GM18498 (cell line): ENCODE measurements at regions not wholly inside any gene's neighbourhood (a gene's known extent, or its start where the extent isn't known, plus 50 kb on each side); places are given as distances from the start of the nearest gene placed in this dataset.
A peak's percentile ranks its signal among the peaks of the same experiment; 100 is the strongest.
"Not testable (repeated sequence)": the region's sequence is repeated elsewhere in the genome, so short reads cannot be mapped to it uniquely, and the experiment has no call there.

Experiments used
- ATAC-seq: cut with Tn5 transposase; IDR thresholded peaks from one replicate; pipeline ENCODE4 v1.9.1; 2021; ENCODE audit warnings: mild to moderate bottlenecking, moderate library complexity; ENCODE audit not compliant: unreplicated experiment

DNA sequence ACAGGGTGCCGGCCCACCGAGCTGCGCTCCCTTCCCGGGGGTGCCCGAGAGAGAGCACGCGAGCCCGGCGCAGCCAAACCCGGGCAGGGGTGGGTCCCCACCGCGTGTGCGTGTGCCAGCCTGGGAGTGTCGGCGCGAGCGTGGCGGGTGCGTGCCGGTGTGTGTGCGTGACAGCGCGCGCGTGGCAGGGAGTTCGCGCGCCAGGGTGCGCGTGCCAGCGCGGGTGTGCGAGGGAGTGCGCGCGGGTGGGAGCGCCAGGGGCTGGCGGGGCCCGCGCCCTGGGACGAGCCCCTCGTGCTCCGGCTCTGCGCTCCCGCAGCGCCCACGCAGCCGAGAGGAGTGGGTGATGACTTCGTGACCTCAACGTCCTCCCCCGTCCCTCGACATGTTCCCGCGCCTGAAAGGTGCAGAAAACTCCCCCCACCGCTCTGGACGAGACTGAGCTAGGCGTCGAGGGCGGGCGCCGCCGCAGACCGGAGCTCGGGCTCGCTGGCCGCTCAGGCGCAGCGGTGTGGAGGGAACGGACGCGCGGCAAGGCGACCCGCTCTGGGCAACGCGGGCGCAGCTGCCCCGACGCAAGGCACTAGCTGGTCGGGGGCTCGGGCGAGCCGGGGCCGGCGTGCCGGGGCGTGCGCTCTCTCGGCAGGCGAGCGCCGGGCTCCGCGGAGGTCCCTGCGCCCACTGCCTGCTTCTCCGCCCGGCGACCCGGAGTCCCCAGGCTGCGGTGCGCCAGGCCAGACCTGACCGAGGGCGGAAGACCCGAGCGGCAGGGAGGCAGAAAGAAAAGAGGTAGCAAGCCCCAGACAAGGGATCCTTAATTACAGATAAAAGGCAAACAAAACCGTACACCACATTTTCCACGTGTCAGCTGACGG lies 582.8 kb downstream of the ZEB2 start:
- peak; percentile 63 for ATAC-seq

GRCh38 chr2:143936538-143936847 lies 583.4 kb downstream of the ZEB2 start:
- no peak for ATAC-seq

GRCh38 chr2:143935482-143935752 lies 584.5 kb downstream of the ZEB2 start:
- ATAC-seq, result no peak

DNA sequence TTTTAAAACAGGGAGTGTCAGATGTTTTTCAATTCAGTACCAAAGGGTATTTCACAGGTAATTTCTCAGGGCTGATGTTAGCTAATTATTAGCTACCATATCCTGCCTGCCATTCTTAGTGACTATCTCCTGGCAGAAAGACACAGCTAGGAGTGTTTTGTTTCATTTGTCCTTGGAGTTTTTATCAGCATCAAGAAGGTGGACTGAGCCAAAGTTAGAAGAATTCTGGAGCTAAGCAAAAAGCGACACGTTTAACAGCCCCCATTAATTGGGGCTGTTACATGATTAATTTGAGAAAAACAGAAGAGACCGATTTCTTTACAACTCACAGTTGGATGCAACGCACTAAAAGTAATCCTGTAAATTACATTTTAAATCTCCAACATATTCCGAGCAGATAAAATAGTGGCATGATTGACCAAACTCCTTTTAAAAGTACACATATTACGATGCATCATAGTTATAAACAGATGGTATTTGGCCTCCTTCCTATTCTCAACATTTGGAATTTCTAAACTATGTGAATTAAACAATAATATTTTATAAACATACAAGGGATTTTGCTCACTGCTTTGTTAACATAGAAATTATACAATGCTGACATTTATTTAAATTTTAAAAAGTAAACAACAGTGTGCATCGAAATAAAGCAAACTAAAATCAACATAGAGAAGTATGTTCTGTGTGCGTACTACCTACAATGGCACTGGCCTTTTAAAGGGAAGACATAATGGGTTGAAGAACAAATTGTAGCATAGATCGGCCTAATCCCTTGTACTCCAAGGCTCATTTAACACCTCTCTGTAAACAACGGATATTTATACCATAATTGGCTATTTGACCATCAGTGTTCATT lies 585.1 kb downstream of the ZEB2 start:
- ATAC-seq, result no peak

DNA sequence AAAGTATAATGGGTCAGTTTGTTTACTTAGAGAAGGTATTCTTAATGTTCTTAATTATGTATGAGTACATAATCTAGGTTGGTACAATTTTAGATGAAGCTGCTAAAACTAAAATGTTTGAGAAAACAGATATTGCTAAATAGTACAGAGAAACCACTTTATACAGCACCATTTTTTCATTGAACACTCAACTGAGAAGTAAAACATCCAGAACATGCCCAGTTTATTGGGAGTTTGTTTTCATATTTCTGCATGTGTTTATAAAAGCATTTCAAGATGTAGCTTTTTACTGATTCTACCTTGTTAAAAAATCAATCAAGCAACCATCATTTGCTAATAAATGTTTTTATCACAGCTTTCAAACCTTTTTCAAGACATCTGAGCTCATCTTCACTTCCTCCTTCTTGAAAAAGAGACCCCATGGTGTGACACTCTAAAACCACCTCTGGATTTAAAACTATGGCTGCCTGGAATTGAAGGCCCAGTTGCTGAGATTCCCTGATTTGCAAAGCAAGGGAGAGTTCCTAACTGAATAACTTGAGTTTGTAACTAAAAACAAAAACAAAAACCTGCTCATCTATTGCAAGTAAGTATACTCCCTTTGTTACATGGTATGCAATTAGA lies 585.9 kb downstream of the ZEB2 start:
- ATAC-seq, result no peak

DNA sequence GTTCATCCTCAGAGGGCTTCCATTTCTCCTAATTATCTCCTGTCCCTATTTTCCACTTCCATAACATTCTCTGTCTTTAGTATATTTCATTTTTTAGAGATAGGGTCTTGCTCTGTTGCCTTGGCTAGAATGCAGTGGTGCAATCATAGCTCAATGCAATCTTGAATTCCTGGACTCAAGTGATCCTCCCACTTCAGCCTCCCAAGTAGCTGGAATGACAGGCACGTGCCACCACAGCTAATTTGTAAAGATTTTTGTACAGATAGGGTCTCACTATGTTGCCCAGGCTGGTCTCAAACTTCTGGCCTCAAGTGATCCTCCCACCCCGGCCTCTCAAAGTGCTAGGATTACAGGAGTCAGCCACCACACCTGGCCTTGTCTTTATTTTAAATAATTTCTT lies 589.0 kb downstream of the ZEB2 start:
- ATAC-seq, result no peak

GRCh38 chr2:143928613-143929012 lies 591.3 kb downstream of the ZEB2 start:
- ATAC-seq, result no peak

DNA sequence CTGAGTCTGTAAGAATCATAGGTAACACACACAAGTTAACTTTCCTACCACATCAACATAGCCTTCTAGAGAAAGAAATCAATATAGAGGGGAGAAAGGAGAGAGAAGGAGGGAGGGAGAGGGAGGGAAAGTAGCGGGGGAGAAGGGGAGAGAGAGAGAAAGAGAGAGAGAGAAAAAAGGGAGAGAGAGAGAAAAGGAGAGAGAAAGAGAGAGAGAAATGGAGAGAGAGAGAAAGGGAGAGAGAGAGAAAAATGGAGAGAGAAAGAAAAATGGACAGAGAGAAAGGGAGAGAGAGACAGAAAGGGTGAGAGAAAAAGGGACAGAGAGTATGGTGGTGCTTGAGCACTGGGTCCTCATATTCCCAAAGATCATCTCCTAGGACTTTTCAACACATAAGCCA lies 591.7 kb downstream of the ZEB2 start:
- ATAC-seq, result no peak

- no peak for ATAC-seq
Observed at GRCh38 chr2:143926736-143927135, 593.2 kb downstream of the ZEB2 start.

DNA sequence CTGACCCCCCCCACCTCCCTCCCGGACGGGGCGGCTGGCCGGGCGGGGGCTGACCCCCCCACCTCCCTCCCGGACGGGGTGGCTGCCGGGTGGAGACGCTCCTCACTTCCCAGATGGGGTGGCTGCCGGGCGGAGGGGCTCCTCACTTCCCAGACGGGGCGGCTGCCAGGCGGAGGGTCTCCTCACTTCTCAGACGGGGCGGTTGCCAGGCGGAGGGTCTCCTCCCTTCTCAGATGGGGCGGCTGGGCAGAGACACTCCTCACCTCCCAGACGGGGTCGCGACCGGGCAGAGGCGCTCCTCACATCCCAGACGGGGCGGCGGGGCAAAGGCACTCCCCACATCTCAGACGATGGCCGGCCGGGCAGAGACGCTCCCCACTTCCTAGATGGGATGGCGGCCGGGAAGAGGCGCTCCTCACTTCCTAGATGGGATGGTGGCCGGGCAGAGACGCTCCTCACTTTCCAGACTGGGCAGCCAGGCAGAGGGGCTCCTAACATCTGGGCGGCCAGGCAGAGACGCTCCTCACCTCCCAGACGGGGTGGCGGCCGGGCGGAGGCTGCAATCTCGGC lies 597.6 kb downstream of the ZEB2 start:
- ATAC-seq, result not testable (repeated sequence)

GRCh38 chr2:143918465-143918989 lies 601.4 kb downstream of the ZEB2 start:
- no peak for ATAC-seq

GRCh38 chr2:143916781-143917180 lies 603.1 kb downstream of the ZEB2 start:
- no peak for ATAC-seq

GRCh38 chr2:143909577-143910353 lies 610.2 kb downstream of the ZEB2 start:
- no peak for ATAC-seq

GRCh38 chr2:143908843-143909242 lies 611.1 kb downstream of the ZEB2 start:
- no peak for ATAC-seq

GRCh38 chr2:143907801-143908200 lies 612.1 kb downstream of the ZEB2 start:
- no peak for ATAC-seq

DNA sequence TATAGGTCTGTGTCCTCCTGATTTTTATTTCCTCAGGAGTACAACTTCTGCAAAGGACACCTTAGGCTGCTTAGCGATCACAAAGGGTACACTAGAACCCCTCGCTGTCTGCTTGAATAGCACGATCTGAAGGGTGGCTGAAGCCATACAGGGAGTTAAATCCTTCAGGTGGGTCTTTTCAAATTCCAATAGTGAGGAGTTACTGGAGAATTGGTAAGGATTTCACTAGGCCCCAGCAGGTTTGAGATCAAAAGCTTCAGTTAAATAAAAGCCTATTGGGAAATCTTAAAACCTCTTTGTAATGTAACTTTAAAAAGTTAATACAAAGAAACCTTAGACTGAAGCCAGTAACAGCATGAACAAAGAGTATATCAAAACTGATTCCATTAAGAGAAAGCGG lies 613.1 kb downstream of the ZEB2 start:
- ATAC-seq, result no peak

- ATAC-seq, result no peak
Observed at GRCh38 chr2:143905587-143905986, 614.3 kb downstream of the ZEB2 start.

DNA sequence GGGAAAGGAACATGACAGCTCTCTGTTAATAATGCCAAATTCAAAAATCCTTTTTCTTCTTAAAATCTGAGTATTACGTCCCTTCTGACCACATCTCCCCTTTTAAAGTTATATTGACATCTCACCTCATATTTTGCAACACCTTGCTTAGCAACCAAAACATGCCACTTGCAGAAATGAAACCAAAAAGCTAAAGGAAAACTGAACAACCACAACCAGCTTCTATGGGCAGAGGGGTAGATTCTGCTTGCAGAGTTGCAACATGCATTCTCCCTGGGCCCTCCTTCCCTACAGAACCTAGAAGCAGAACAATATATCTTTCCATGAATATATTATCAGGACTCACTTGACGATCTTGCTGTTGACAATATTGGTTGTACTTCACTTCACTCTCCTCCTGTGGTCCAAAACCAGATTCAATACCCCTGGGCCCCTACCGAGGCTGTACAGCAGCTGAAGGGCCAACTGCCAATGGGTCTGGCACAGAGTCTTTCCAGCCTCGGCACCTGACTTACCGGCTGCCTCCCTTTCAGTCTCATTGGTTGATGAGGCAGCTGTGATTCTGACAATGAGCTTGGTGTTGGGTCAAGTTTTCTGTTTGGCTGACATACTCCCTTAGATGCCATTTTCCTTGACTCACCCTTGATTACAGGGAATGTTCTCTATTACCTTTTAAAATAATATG lies 616.6 kb downstream of the ZEB2 start:
- ATAC-seq, result no peak

- peak; percentile 70 for ATAC-seq
Observed at GRCh38 chr2:143901185-143901842, 618.6 kb downstream of the ZEB2 start.
